Endodermal cell (in vitro differentiated cells): ENCODE measurements at regions not wholly inside any gene's neighbourhood (a gene's known extent, or its start where the extent isn't known, plus 50 kb on each side); places are given as distances from the start of the nearest gene placed in this dataset.
A peak's percentile ranks its signal among the peaks of the same experiment; 100 is the strongest.

Experiments used
- DNase-seq: peaks from one replicate; pipeline ENCODE4 v3.0.0-alpha.2; 2017
- H3K27ac ChIP-seq: 2 replicates; pipeline ENCODE4 v1.5.1; 2013; ENCODE audit warnings: mild to moderate bottlenecking, low read depth, low read length, moderate library complexity
- H3K27me3 ChIP-seq: 2 replicates; pipeline ENCODE4 v1.6.1; 2013; ENCODE audit warnings: mild to moderate bottlenecking, low read length, moderate library complexity; ENCODE audit not compliant: insufficient read depth, control insufficient read depth, poor library complexity, severe bottlenecking
- H3K36me3 ChIP-seq: 2 replicates; pipeline ENCODE4 v1.7.0; 2013; ENCODE audit warnings: mild to moderate bottlenecking, low read length, moderate library complexity; ENCODE audit not compliant: control insufficient read depth, insufficient read depth
- H3K4me1 ChIP-seq: one replicate; pipeline ENCODE4 v1.7.0; 2013; ENCODE audit warnings: low read length; ENCODE audit not compliant: control insufficient read depth, insufficient read depth
- H3K4me3 ChIP-seq: 2 replicates; pipeline ENCODE4 v1.5.1; 2013; ENCODE audit warnings: mild to moderate bottlenecking, low read length, moderate library complexity
- H3K9ac ChIP-seq: 2 replicates; pipeline ENCODE4 v1.6.1; 2013; ENCODE audit warnings: mild to moderate bottlenecking, low read length, moderate library complexity; ENCODE audit not compliant: poor library complexity, severe bottlenecking; ENCODE audit errors: extremely low read depth
- H3K9me3 ChIP-seq: 2 replicates; pipeline ENCODE4 v1.6.1; 2013; ENCODE audit warnings: mild to moderate bottlenecking, low read length, moderate library complexity; ENCODE audit not compliant: control insufficient read depth
- H3K27ac Mint-ChIP-seq: 2 replicates; pipeline ENCODE4 v1.8.0; 2020; ENCODE audit warnings: mixed read lengths
- H3K27me3 Mint-ChIP-seq: 2 replicates; pipeline ENCODE4 v1.8.0; 2021; ENCODE audit warnings: mild to moderate bottlenecking, mixed read lengths; ENCODE audit not compliant: insufficient read depth
- H3K36me3 Mint-ChIP-seq: 2 replicates; pipeline ENCODE4 v1.8.0; 2020; ENCODE audit warnings: low read depth, mixed read lengths
- H3K4me1 Mint-ChIP-seq: 2 replicates; pipeline ENCODE4 v1.8.0; 2020; ENCODE audit warnings: mixed read lengths
- H3K4me3 Mint-ChIP-seq: 2 replicates; pipeline ENCODE4 v1.8.0; 2020; ENCODE audit warnings: mild to moderate bottlenecking, moderate library complexity, mixed read lengths
- H3K9me3 Mint-ChIP-seq: 2 replicates; pipeline ENCODE4 v1.8.0; 2020; ENCODE audit warnings: mild to moderate bottlenecking, mixed read lengths
- WGBS, 2 experiments: methylation state at CpG; one replicate each; pipeline versions ENCODE4 v1.1.5 to v1.1.7; 2013; ENCODE audit warnings: missing lambda C conversion rate in 2 of 2, mixed read lengths in 1 of 2; ENCODE audit not compliant: insufficient coverage in 1 of 2, insufficient read length in 1 of 2; 5-methylcytosine and 5-hydroxymethylcytosine counted together
- TF ChIP-seq, protein P1 (sequence below): fragments of 200-600 bp; sonication (generic); conservative IDR thresholded peaks from 2 replicates; pipeline ENCODE4 v1.5.0; 2021; ENCODE audit warnings: antibody characterized with exemption, mild to moderate bottlenecking

- no peak overlapping the region for H3K4me3 Mint-ChIP-seq
- Histone ChIP-seq H3K4me3 (no peak overlapping the region), H3K9ac (no peak overlapping the region), H3K4me1 (no peaks in the 10 kb centered on the region), H3K36me3 (no peaks in the 10 kb centered on the region), H3K9me3 (no peaks in the 10 kb centered on the region), H3K27ac (no peak overlapping the region), H3K27me3 (no peaks in the 10 kb centered on the region)
- TF ChIP-seq, protein P1, sequence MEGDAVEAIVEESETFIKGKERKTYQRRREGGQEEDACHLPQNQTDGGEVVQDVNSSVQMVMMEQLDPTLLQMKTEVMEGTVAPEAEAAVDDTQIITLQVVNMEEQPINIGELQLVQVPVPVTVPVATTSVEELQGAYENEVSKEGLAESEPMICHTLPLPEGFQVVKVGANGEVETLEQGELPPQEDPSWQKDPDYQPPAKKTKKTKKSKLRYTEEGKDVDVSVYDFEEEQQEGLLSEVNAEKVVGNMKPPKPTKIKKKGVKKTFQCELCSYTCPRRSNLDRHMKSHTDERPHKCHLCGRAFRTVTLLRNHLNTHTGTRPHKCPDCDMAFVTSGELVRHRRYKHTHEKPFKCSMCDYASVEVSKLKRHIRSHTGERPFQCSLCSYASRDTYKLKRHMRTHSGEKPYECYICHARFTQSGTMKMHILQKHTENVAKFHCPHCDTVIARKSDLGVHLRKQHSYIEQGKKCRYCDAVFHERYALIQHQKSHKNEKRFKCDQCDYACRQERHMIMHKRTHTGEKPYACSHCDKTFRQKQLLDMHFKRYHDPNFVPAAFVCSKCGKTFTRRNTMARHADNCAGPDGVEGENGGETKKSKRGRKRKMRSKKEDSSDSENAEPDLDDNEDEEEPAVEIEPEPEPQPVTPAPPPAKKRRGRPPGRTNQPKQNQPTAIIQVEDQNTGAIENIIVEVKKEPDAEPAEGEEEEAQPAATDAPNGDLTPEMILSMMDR, result peak; percentile 36
- H3K36me3 Mint-ChIP-seq, result no peaks in the 10 kb centered on the region
- no peaks in the 10 kb centered on the region for H3K9me3 Mint-ChIP-seq
- DNase-seq, result peak; percentile 53
- no peaks in the 10 kb centered on the region for H3K27me3 Mint-ChIP-seq
- H3K27ac Mint-ChIP-seq, result no peak overlapping the region
- H3K4me1 Mint-ChIP-seq, result no peaks in the 10 kb centered on the region
These were observed 1830.0 kb upstream of the AGA start for GRCh38 chr4:179272282-179272681.

DNA sequence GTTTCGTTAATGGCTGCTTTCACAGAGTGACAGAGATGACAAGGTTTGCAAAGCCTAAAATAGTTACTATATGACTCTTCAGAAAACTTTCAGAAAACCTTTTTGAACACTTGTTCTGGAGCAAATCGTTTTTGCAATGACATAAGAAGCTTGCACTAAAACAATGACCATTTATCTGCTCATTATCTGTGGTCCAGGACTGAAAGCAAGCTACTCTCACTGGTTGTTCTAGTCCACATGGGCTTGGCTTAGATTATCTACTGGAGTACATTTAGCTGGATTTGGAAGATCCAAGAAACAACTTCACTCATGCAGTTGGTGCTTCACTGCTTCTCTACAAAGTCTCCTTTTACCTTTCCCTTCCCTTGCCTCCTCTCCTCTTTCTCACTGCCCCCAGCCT is 1836.4 kb upstream of the AGA start:
- TF ChIP-seq, protein P1, result no peak
- Histone ChIP-seq H3K4me3 (no peak overlapping the region), H3K9me3 (no peaks in the 10 kb centered on the region), H3K27ac (no peak overlapping the region), H3K27me3 (no peaks in the 10 kb centered on the region), H3K36me3 (no peaks in the 10 kb centered on the region), H3K4me1 (no peaks in the 10 kb centered on the region), H3K9ac (no peak overlapping the region)
- WGBS, 2 experiments, result 78 to 93% methylated on average over 1 to 2 of the region's 2 CpGs
- H3K27me3 Mint-ChIP-seq, result no peaks in the 10 kb centered on the region
- no peak overlapping the region for H3K27ac Mint-ChIP-seq
- no peaks in the 10 kb centered on the region for H3K36me3 Mint-ChIP-seq
- DNase-seq, result no peak
- H3K4me3 Mint-ChIP-seq, result no peak overlapping the region
- peaks cover 2% of the 10 kb centered on the region for H3K4me1 Mint-ChIP-seq
- no peaks in the 10 kb centered on the region for H3K9me3 Mint-ChIP-seq

DNA sequence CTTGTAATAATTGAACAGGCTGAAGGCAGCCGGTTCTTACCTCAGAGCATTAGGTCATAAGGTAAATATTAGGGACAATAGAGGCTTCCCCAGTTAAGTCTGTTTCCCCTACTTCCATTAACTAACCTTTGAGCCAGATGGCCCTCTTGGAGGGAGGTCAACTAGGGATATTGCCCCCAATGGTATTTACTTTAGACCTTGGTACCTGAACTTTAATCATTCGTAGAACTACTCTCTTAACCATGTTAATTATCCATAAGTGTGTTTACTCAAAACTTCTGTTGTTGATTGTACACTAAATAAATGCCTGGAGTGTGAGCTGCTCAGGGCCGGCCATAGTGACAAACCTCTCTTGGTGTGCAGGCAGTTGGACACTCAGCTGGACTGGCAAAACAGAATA is 1843.5 kb upstream of the AGA start:
- H3K4me1 Mint-ChIP-seq, result peaks cover 12% of the 10 kb centered on the region
- Histone ChIP-seq H3K4me3 (no peak overlapping the region), H3K9me3 (peaks cover 11% of the 10 kb centered on the region), H3K9ac (no peak overlapping the region), H3K4me1 (no peaks in the 10 kb centered on the region), H3K27ac (no peak overlapping the region), H3K27me3 (no peaks in the 10 kb centered on the region), H3K36me3 (no peaks in the 10 kb centered on the region)
- 92 to 100% methylated on average over 1 to 3 of the region's 3 CpGs for WGBS, 2 experiments
- peaks cover 7% of the 10 kb centered on the region for H3K36me3 Mint-ChIP-seq
- TF ChIP-seq, protein P1, result no peak
- no peak overlapping the region for H3K27ac Mint-ChIP-seq
- no peaks in the 10 kb centered on the region for H3K27me3 Mint-ChIP-seq
- no peak for DNase-seq
- no peaks in the 10 kb centered on the region for H3K9me3 Mint-ChIP-seq
- no peak overlapping the region for H3K4me3 Mint-ChIP-seq
